PC-3 (cell line): ENCODE measurements at regions not wholly inside any gene's neighbourhood (a gene's known extent, or its start where the extent isn't known, plus 50 kb on each side); places are given as distances from the start of the nearest gene placed in this dataset.

Experiments used
- EZH2phosphoT487 ChIP-seq: fragments of 300-600 bp; sonication (generic); IDR thresholded peaks from 2 replicates; pipeline ENCODE4 v1.6.1; 2018; ENCODE audit warnings: mild to moderate bottlenecking, antibody characterized with exemption, low read length, borderline replicate concordance
- TF ChIP-seq, protein P1 (sequence below): fragments of 300-600 bp; sonication (generic); conservative IDR thresholded peaks from 2 replicates; pipeline ENCODE4 v1.5.1; 2017; ENCODE audit warnings: antibody characterized with exemption, low read depth, mild to moderate bottlenecking, low read length

DNA sequence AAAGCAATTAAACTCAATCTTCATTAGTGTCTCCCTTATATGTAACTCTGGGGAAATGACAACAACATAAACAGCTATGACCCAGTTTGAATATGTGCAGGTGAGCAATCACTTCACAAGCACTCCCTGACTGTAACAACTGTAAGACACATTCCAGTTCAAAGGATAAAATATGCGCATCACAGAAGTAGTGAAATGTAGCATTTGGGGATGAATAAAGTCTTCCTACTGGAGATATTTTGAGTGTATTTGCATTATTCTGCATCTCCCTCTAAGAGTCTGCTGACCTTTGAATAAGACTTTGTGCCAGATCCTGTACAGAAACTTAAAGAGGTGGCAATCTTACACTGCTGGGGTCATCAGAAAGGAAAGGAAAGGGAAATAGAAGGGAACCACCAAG, 179.5 kb upstream of the TBX18 start:
- TF ChIP-seq, protein P1, sequence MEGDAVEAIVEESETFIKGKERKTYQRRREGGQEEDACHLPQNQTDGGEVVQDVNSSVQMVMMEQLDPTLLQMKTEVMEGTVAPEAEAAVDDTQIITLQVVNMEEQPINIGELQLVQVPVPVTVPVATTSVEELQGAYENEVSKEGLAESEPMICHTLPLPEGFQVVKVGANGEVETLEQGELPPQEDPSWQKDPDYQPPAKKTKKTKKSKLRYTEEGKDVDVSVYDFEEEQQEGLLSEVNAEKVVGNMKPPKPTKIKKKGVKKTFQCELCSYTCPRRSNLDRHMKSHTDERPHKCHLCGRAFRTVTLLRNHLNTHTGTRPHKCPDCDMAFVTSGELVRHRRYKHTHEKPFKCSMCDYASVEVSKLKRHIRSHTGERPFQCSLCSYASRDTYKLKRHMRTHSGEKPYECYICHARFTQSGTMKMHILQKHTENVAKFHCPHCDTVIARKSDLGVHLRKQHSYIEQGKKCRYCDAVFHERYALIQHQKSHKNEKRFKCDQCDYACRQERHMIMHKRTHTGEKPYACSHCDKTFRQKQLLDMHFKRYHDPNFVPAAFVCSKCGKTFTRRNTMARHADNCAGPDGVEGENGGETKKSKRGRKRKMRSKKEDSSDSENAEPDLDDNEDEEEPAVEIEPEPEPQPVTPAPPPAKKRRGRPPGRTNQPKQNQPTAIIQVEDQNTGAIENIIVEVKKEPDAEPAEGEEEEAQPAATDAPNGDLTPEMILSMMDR = no peak
- no peak for TF ChIP-seq EZH2phosphoT487
